ENCODE measurements at regions not wholly inside any gene's neighbourhood (a gene's known extent, or its start where the extent isn't known, plus 50 kb on each side); places are given as distances from the start of the nearest gene placed in this dataset.

DNA sequence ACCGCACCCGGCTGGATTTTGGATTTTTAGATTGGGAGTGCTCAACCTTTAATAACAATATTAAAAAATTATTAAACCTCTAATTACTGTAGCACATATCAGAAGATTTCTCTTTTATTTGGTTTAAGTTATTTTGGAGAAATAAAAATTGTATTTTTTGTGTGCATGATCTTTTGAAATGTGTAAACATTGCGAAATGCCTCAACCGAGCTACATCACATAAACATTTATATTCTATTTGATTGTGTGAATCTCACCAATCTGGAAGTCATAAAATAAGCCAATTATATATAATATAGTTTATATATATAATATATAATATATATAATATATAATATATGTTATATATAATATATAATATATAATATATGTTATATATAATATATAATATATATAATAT lies 696.2 kb upstream of the RBFOX1 start:
- dilution Hi-C loops (cut with MboI; ENCODE audit: extremely low pct_ligation_motif_present, low sequenced_read_pairs): no loop called here
- H3K4me2 ChIP-seq (ENCODE audit: control insufficient read depth, extremely low read depth, insufficient read depth, low read depth, low read length): no peak overlapping the region
- no peaks in the 10 kb centered on the region for H3K9me3 ChIP-seq (ENCODE audit: control insufficient read depth, low read depth, low read length)
- H3K79me2 ChIP-seq (ENCODE audit: control insufficient read depth, insufficient read depth, low read length): no peaks in the 10 kb centered on the region
- no peak overlapping the region for H2AFZ ChIP-seq (ENCODE audit: control insufficient read depth, low read length)
- no peaks in the 10 kb centered on the region for H4K20me1 ChIP-seq (ENCODE audit: control insufficient read depth, extremely low read depth, insufficient read depth, low read length)
- no peaks in the 10 kb centered on the region for H3K27me3 ChIP-seq (ENCODE audit: control insufficient read depth, extremely low read depth, insufficient read depth, low read length)
- no peak overlapping the region for H3K9ac ChIP-seq (ENCODE audit: control insufficient read depth, extremely low read depth, insufficient read depth, low read length)
- no peaks in the 10 kb centered on the region for H3K9me1 ChIP-seq (ENCODE audit: control insufficient read depth, extremely low read depth, insufficient read depth, low read length)
- no peak for FAIRE-seq
- TF ChIP-seq, protein P1, sequence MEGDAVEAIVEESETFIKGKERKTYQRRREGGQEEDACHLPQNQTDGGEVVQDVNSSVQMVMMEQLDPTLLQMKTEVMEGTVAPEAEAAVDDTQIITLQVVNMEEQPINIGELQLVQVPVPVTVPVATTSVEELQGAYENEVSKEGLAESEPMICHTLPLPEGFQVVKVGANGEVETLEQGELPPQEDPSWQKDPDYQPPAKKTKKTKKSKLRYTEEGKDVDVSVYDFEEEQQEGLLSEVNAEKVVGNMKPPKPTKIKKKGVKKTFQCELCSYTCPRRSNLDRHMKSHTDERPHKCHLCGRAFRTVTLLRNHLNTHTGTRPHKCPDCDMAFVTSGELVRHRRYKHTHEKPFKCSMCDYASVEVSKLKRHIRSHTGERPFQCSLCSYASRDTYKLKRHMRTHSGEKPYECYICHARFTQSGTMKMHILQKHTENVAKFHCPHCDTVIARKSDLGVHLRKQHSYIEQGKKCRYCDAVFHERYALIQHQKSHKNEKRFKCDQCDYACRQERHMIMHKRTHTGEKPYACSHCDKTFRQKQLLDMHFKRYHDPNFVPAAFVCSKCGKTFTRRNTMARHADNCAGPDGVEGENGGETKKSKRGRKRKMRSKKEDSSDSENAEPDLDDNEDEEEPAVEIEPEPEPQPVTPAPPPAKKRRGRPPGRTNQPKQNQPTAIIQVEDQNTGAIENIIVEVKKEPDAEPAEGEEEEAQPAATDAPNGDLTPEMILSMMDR (optimal IDR thresholded peaks at IDR 0.05 in 1 of 3, IDR thresholded peaks at IDR 0.05 in 1 of 3, conservative IDR thresholded peaks at IDR 0.05 in 1 of 3; ENCODE audit: extremely low read depth in 1 of 3, insufficient read depth in 2 of 3, low read length in 3 of 3): no peak
- TF ChIP-seq EZH2 (IDR thresholded peaks at IDR 0.05; ENCODE audit: low read length): no peak
- H3K4me3 ChIP-seq (ENCODE audit: control insufficient read depth in 2 of 3, extremely low read depth in 1 of 3, insufficient read depth in 2 of 3, low read depth in 1 of 3, low read length in 3 of 3): no peak overlapping the region
- H3K4me1 ChIP-seq (ENCODE audit: control insufficient read depth, extremely low read depth, insufficient read depth, low read length): no peaks in the 10 kb centered on the region
- DNase-seq (ENCODE audit: low read depth, low spot score): no peak
- no peaks in the 10 kb centered on the region for H3K36me3 ChIP-seq (ENCODE audit: control insufficient read depth in 2 of 2, extremely low read depth in 1 of 2, insufficient read depth in 2 of 2, low read length in 2 of 2)
- H3K27ac ChIP-seq (ENCODE audit: control insufficient read depth, insufficient read depth, low read length): no peak overlapping the region

DNA sequence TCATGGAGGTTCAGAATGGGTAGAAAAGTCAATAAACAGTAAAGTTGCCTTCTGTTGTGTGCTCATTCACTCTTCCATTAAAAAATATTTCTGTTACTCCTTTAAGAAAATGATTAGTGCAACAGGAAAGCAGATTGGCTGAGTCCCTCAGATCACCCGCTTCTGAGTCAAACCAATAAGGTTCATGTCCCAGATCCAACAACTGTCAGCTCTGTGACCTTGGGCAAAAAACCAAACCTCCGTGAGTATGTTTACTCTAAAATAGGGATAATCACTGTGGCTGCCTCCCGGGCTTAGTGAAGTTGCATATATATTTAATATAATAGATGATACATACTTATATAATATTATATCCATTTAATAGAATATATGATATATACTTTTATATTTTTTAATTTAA lies 698.5 kb upstream of the RBFOX1 start:
- TF ChIP-seq EZH2 (IDR thresholded peaks at IDR 0.05; ENCODE audit: low read length): no peak
- TF ChIP-seq, protein P1 (optimal IDR thresholded peaks at IDR 0.05 in 1 of 3, IDR thresholded peaks at IDR 0.05 in 1 of 3, conservative IDR thresholded peaks at IDR 0.05 in 1 of 3; ENCODE audit: extremely low read depth in 1 of 3, insufficient read depth in 2 of 3, low read length in 3 of 3): no peak
- H3K79me2 ChIP-seq (ENCODE audit: control insufficient read depth, insufficient read depth, low read length): no peaks in the 10 kb centered on the region
- DNase-seq (ENCODE audit: low read depth, low spot score): no peak
- no peaks in the 10 kb centered on the region for H4K20me1 ChIP-seq (ENCODE audit: control insufficient read depth, extremely low read depth, insufficient read depth, low read length)
- no peak overlapping the region for H3K9ac ChIP-seq (ENCODE audit: control insufficient read depth, extremely low read depth, insufficient read depth, low read length)
- dilution Hi-C loops (cut with MboI; ENCODE audit: extremely low pct_ligation_motif_present, low sequenced_read_pairs): no loop called here
- no peaks in the 10 kb centered on the region for H3K9me3 ChIP-seq (ENCODE audit: control insufficient read depth, low read depth, low read length)
- no peaks in the 10 kb centered on the region for H3K36me3 ChIP-seq (ENCODE audit: control insufficient read depth in 2 of 2, extremely low read depth in 1 of 2, insufficient read depth in 2 of 2, low read length in 2 of 2)
- H2AFZ ChIP-seq (ENCODE audit: control insufficient read depth, low read length): no peak overlapping the region
- no peaks in the 10 kb centered on the region for H3K9me1 ChIP-seq (ENCODE audit: control insufficient read depth, extremely low read depth, insufficient read depth, low read length)
- no peaks in the 10 kb centered on the region for H3K27me3 ChIP-seq (ENCODE audit: control insufficient read depth, extremely low read depth, insufficient read depth, low read length)
- no peak for FAIRE-seq
- H3K4me1 ChIP-seq (ENCODE audit: control insufficient read depth, extremely low read depth, insufficient read depth, low read length): no peaks in the 10 kb centered on the region
- no peak overlapping the region for H3K4me3 ChIP-seq (ENCODE audit: control insufficient read depth in 2 of 3, extremely low read depth in 1 of 3, insufficient read depth in 2 of 3, low read depth in 1 of 3, low read length in 3 of 3)
- no peak overlapping the region for H3K27ac ChIP-seq (ENCODE audit: control insufficient read depth, insufficient read depth, low read length)
- H3K4me2 ChIP-seq (ENCODE audit: control insufficient read depth, extremely low read depth, insufficient read depth, low read depth, low read length): no peak overlapping the region

Measured in keratinocyte (primary cell).